ENCODE measurements at regions not wholly inside any gene's neighbourhood (a gene's known extent, or its start where the extent isn't known, plus 50 kb on each side); places are given as distances from the start of the nearest gene placed in this dataset.

DNA sequence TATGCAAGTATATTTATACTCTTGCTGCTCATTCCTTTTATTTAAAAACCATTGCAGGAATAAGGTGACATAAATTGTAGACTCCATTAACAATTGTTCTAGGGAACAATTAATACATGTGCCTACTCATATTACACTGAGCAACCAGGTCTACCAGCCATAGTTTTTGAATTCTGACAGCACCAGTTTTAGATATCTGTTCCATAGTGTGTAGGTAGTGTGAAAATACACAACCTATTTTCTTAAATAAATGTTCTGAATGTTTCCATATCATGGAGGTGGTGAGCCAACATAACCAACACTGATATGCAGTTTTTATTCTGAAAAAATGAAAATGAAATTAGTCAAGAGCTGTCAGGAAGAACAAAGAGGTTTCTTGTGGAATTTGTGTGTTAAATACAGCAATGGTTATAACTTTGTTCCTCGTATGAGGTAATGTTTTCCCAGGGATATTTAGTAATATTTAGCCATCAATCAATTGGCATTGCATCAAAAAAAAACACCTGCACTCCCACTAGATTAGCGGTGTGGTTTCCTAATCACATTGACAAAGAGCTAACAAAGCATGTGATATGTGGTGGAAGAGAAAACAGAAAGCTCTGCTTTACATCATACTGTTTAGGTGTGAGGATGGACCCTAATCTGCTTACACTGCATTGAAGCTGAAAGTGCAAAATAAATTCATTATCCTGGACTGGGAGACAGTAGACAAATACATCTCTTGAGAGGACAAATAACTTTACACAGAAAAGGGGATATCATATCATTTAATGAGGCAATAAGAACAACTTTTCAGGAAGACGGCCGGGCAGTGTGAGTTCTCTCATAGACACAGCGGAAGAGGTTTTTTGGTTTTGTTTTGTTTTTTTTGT is 369.5 kb upstream of the THBS1 start:
- Histone ChIP-seq H3K27me3 (replicated peaks in 1 of 7) (no peaks in the 10 kb centered on the region), H3K27ac (no peak overlapping the region), H3K36me3 (no peaks in the 10 kb centered on the region), H3K9me3 (peaks cover 0 to 4% (median 0%) of the 10 kb centered on the region in 8 donors), H3K4me1 (no peaks in the 10 kb centered on the region), H3K4me3 (no peak overlapping the region)
- whole genome bisulfite sequencing, 5 donors, result 76 to 91% (median 85%) methylated on average over 5 of the region's 5 CpGs
- TF ChIP-seq, protein P1, sequence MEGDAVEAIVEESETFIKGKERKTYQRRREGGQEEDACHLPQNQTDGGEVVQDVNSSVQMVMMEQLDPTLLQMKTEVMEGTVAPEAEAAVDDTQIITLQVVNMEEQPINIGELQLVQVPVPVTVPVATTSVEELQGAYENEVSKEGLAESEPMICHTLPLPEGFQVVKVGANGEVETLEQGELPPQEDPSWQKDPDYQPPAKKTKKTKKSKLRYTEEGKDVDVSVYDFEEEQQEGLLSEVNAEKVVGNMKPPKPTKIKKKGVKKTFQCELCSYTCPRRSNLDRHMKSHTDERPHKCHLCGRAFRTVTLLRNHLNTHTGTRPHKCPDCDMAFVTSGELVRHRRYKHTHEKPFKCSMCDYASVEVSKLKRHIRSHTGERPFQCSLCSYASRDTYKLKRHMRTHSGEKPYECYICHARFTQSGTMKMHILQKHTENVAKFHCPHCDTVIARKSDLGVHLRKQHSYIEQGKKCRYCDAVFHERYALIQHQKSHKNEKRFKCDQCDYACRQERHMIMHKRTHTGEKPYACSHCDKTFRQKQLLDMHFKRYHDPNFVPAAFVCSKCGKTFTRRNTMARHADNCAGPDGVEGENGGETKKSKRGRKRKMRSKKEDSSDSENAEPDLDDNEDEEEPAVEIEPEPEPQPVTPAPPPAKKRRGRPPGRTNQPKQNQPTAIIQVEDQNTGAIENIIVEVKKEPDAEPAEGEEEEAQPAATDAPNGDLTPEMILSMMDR (IDR thresholded peaks at IDR 0.05 in 8 of 11, conservative IDR thresholded peaks at IDR 0.05 in 3 of 11), result no peak
- no peak for TF ChIP-seq POLR2A (IDR thresholded peaks at IDR 0.05)
- no peak for TF ChIP-seq POLR2AphosphoS5 (IDR thresholded peaks at IDR 0.05)
- DNase-seq, result no peak
- intact Hi-C loops (cut with DNase I; ENCODE audit: low total_unique reads), result no loop called here

DNA sequence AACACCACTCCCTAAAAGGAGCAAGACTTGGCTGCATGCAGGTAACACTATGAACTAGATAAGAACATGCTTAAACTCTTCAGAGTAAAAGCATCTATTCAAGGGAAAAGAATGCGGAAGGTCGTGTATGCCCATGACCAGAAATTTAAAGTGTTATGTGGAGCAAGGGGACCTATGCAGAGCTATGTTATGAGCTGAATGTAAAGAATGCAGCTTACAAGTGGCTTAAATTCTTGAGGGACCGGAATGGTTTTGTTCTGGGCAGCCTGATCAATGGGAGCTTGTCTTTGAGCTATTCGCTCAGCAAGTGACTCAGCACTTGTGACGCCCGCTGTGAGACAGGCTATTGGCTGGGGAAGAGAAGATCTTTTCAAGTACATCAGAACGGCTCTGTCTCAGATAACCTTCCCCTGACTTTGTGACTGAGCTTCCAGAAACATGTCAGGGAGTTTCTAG is 367.5 kb upstream of the THBS1 start:
- Histone ChIP-seq H3K4me3 (no peak overlapping the region), H3K9me3 (peaks cover 0 to 4% (median 0%) of the 10 kb centered on the region in 8 donors), H3K36me3 (no peaks in the 10 kb centered on the region), H3K27me3 (replicated peaks in 1 of 7) (no peaks in the 10 kb centered on the region), H3K27ac (no peak overlapping the region), H3K4me1 (no peaks in the 10 kb centered on the region)
- TF ChIP-seq POLR2AphosphoS5 (IDR thresholded peaks at IDR 0.05) (no peak), POLR2A (IDR thresholded peaks at IDR 0.05) (no peak)
- TF ChIP-seq, protein P1 (IDR thresholded peaks at IDR 0.05 in 8 of 11, conservative IDR thresholded peaks at IDR 0.05 in 3 of 11), result no peak
- 64 to 78% (median 77%) methylated on average over 6 to 7 of the region's 7 CpGs for WGBS, 5 donors
- intact Hi-C loops (cut with DNase I; ENCODE audit: low total_unique reads), result no loop called here
- no peak for DNase-seq

DNA sequence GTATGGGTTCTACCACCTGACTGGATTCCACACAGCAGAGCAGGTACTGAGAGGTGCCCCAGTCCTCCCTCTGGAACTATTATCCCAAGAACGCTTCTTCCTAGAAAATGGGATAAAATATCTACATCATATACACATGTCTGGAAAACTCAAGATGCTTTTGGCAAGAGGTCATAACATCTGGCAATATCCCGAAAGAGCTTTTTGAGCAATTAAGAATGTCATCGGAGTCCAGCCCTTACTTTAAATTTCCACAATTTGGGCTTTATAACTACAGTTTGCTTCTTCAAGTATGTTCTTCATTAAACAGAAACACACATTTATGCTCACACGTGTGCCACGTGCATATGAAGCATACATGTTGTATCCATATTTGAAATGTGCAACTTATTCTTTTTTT is 365.9 kb upstream of the THBS1 start:
- no peak for DNase-seq
- intact Hi-C loops (cut with DNase I; ENCODE audit: low total_unique reads), result no loop called here
- 73 to 89% (median 83%) methylated on average over 5 of the region's 5 CpGs for WGBS, 5 donors

GRCh38 chr15:39216816-39217215 is 364.1 kb upstream of the THBS1 start:
- no peak overlapping the region for H3K27ac ChIP-seq
- TF ChIP-seq POLR2A (IDR thresholded peaks at IDR 0.05), result no peak
- TF ChIP-seq POLR2AphosphoS5 (IDR thresholded peaks at IDR 0.05), result no peak
- TF ChIP-seq, protein P1 (IDR thresholded peaks at IDR 0.05 in 8 of 11, conservative IDR thresholded peaks at IDR 0.05 in 3 of 11), result no peak
- no peak overlapping the region for H3K4me3 ChIP-seq
- intact Hi-C loops (cut with DNase I; ENCODE audit: low total_unique reads), result no loop called here
- no peaks in the 10 kb centered on the region for H3K36me3 ChIP-seq
- WGBS, 5 donors, result 90 to 95% (median 93%) methylated on average over 3 of the region's 3 CpGs
- no peaks in the 10 kb centered on the region for H3K27me3 ChIP-seq (replicated peaks in 1 of 7)
- DNase-seq, result no peak
- H3K4me1 ChIP-seq, result no peaks in the 10 kb centered on the region
- H3K9me3 ChIP-seq, result peaks cover 0 to 5% (median 0%) of the 10 kb centered on the region in 8 donors

More for the DNA sequence above, 365.9 kb upstream of the THBS1 start:
- no peak overlapping the region for H3K27ac ChIP-seq
- TF ChIP-seq, protein P1 (IDR thresholded peaks at IDR 0.05 in 8 of 11, conservative IDR thresholded peaks at IDR 0.05 in 3 of 11), result no peak
- no peak for TF ChIP-seq POLR2A (IDR thresholded peaks at IDR 0.05)
- no peak for TF ChIP-seq POLR2AphosphoS5 (IDR thresholded peaks at IDR 0.05)
- H3K27me3 ChIP-seq (replicated peaks in 1 of 7), result no peaks in the 10 kb centered on the region
- no peak overlapping the region for H3K4me3 ChIP-seq
- no peaks in the 10 kb centered on the region for H3K36me3 ChIP-seq
- peaks cover 0 to 6% (median 0%) of the 10 kb centered on the region in 8 donors for H3K9me3 ChIP-seq
- H3K4me1 ChIP-seq, result no peaks in the 10 kb centered on the region

All from spleen (tissue), 11 donors.